Fibroblast of the aortic adventitia (primary cell): ENCODE measurements at regions not wholly inside any gene's neighbourhood (a gene's known extent, or its start where the extent isn't known, plus 50 kb on each side); places are given as distances from the start of the nearest gene placed in this dataset.

Experiments
- DNase-seq: peaks from one replicate; pipeline ENCODE4 v3.0.0-alpha.2; 2010; ENCODE audit warnings: low read depth
- H3K4me3 ChIP-seq: 2 replicates; pipeline ENCODE4 v1.5.1; 2011; ENCODE audit warnings: low read depth, mild to moderate bottlenecking, control low read depth, low read length, moderate library complexity
- CTCF ChIP-seq: IDR thresholded peaks from 2 replicates; pipeline ENCODE4 v1.5.1; 2011; ENCODE audit warnings: mild to moderate bottlenecking, low read length, control low read depth, inconsistent platforms; ENCODE audit not compliant: insufficient read depth

GRCh38 chr12:40451661-40452060 is 226.9 kb downstream of the LRRK2 start:
- H3K4me3 ChIP-seq, result no peak overlapping the region
- DNase-seq, result no peak
- TF ChIP-seq CTCF, result no peak

- DNase-seq, result no peak
- H3K4me3 ChIP-seq, result no peak overlapping the region
- TF ChIP-seq CTCF, result no peak
Measured at GRCh38 chr12:40464121-40464520, 228.1 kb upstream of the CNTN1 start.

- DNase-seq, result no peak
- no peak for TF ChIP-seq CTCF
- H3K4me3 ChIP-seq, result no peak overlapping the region
Measured at GRCh38 chr12:40469736-40470135, 222.5 kb upstream of the CNTN1 start.

- no peak for DNase-seq
- H3K4me3 ChIP-seq, result no peak overlapping the region
- no peak for TF ChIP-seq CTCF
Measured at GRCh38 chr12:40473962-40474361, 218.3 kb upstream of the CNTN1 start.

- TF ChIP-seq CTCF, result no peak
- DNase-seq, result no peak
- no peak overlapping the region for H3K4me3 ChIP-seq
Measured at GRCh38 chr12:40474630-40475029, 217.6 kb upstream of the CNTN1 start.

GRCh38 chr12:40499856-40500255 is 192.4 kb upstream of the CNTN1 start:
- TF ChIP-seq CTCF, result no peak
- H3K4me3 ChIP-seq, result no peak overlapping the region
- DNase-seq, result no peak

GRCh38 chr12:40502322-40502721 is 189.9 kb upstream of the CNTN1 start:
- no peak for TF ChIP-seq CTCF
- DNase-seq, result no peak
- no peak overlapping the region for H3K4me3 ChIP-seq
